CD4-positive, alpha-beta T cell treated with Interleukin-2 at 100 ng/mL for 4 hours (primary cell): ENCODE measurements at regions not wholly inside any gene's neighbourhood (a gene's known extent, or its start where the extent isn't known, plus 50 kb on each side); places are given as distances from the start of the nearest gene placed in this dataset.
"Not testable (repeated sequence)": the region's sequence is repeated elsewhere in the genome, so short reads cannot be mapped to it uniquely, and the experiment has no call there.

ENCODE experiments used
- DNase-seq: peaks from one replicate; pipeline ENCODE4 v3.0.0-alpha.2; 2020; ENCODE audit warnings: low spot score

DNA sequence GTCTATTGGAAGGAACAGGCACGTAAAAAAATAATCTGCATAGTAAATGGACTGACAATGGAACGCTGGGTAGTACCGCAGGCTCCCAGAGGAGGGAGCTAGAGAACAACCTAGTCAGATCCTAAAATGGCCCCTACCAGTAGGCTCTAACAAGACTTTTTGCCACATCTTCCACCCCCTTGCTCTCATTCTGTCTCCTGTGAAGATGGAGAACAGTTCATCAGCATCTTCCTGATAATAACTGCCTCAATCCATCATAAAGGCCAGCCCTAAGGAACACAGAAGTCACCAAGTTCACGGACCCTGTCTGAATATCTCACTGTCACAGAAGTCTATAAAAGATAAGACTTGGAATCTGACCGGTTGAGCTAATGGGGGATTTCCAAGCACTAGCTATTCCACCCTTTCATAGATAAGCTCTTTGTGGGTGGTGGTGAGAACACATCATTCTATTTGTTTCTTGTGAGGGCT lies 133.4 kb downstream of the SLC1A3 start:
- peak; percentile 69 for DNase-seq

DNA sequence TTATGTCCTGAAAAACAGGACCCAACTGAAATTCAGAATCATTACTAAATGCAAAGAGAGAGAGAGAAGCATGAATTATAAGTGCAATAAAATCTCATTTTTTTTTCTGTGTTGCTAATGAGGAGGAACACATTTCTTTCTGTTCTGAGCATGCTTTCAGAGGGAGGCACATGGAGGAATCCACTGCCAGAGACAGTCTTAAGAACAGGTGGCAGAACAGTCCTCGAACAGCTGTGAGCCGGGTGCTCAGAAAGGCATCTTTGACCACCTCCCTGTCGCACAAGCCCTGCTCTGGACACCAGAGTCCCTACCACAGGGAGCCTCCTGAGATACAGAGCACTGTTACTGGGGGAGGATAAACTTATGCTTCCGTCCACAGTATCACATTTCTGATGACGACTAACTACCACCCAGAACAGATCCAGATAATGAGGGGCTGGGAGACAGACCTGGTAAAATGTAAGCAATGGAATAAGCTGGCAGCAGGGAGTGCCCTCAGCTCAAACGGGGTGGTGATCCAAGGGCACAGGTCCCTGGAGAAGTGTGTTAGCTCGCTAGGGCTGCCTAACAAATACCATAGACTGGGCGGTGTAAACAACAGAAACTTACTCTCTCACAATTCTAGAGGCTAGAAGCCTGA lies 134.0 kb downstream of the SLC1A3 start:
- DNase-seq, result no peak

DNA sequence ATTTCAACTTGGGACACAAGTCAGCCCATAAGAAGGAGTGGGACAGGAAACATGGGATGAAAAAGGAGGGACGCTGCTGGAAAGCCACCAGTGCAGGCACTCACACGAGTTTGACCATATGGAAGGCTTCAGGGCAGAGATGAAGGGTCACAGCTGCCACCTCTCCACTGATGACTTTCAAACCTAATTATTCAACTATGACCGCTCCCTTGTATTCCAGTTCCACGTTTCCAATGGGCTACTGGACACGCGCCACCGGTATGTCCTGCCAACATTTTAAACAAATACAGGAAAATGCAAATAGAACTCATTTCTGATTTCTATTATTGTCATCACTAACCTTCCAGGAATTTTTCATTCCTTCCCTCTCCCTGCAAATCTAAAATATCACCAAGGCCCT lies 134.7 kb downstream of the SLC1A3 start:
- no peak for DNase-seq

DNA sequence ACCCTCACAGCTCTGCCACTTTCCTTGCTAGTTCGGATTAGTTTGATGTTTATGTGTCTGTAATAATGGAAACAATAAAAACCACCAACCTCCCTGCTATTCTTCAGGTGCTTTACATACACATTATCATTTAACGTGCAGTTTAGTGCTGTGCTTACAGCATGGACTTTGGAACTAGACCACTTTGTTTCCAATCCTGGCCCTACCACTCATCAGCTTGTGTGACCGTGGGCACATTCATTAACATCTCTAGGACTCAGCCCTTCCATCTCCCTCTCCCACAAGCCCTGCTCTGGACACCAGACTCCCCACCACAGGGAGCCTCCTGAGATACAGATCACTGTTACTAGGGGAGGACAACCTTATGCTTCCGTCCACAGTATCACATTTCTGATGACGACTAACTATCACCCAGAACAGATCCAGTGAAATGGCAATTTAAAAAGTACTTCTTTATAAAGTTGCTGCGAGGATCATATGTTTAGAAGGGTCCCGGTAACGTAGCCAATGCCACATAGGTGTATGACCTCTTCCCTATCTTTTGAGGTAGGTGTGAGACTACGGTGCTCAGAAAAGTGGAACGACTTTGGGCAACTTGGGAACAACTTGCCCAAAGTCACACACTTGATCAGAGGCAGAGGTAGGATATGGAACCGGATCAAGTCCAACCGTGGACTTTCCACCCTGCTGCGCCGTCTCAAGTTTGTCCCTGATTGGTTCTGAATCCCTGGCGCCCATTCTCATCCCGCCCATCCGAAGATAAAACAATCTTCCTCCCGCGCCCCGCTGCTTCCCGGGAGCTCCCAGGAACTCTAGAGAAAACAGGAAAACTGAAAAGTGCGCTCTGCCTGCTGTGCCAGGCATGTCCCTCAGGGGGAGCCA lies 132.4 kb upstream of the NIPBL start:
- no peak for DNase-seq

DNA sequence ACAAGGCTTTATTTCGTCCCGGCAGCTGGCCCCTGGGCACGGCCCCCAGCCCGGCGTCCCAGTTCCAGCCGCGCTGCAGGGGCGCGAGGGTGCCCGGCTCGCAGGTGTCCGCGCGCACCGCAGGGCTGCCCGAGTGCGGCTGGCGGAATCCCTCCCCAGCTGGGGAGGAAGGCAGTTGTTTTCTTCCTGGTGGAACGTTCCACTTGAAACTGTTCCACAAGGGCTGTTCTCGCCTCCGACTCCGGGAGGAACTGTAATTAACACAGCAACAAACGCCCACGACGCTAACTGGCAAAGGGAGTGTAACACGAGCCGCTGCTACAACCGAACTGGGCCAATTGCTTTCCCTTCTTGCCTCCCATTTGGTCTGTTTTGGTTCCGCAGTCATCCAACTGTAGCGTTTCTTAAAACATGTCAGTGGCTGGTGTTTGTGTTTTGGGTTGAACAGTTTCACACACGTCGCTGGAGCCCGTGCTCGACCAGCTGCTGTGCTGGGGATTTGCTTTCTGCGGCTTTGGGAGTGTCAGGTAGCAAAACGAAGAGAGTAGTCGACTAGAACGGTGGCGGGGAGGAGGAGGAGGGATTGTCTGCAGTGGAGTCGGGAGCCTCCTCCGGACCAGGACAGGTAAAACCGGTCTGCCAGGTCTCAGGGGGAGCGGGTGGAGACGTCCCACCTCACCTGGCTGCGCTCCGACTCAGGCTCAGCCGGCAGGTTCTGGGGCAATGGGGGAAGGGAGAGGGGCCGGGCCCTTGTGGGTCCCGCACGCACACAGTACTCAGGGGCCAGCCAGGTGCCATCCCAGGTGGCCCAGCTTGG lies 131.6 kb upstream of the NIPBL start:
- peak; percentile 6 for DNase-seq

DNA sequence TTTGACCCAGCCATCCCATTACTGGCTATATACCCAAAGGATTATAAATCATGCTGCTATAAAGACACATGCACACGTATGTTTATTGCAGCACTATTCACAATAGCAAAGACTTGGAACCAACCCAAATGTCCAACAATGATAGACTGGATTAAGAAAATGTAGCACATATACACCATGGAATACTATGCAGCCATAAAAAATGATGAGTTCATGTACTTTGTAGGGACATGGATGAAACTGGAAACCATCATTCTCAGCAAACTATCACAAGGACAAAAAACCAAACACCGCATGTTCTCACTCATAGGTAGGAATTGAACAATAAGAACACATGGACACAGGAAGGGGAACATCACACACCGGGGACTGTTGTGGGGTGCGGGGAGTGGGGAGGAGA lies 128.8 kb upstream of the NIPBL start:
- not testable (repeated sequence) for DNase-seq

DNA sequence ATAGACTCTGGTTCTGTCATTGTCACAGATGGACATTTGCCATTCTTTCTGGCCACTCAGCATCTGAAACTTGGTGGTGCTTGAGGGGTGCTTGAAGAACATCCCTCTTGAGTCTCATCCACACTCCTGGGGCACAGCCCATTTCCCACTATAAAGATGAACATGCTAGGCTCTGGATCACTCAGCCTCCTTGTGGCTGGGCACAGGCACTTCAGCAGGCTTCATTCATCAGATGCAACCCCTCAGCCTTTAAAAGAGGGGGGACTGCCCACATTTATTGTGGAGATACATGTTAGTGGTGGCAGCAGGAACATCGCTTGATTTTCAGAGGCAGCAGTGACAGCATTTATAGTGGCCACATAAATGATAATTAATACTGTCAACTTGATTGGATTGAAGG lies 124.7 kb upstream of the NIPBL start:
- DNase-seq, result no peak

DNA sequence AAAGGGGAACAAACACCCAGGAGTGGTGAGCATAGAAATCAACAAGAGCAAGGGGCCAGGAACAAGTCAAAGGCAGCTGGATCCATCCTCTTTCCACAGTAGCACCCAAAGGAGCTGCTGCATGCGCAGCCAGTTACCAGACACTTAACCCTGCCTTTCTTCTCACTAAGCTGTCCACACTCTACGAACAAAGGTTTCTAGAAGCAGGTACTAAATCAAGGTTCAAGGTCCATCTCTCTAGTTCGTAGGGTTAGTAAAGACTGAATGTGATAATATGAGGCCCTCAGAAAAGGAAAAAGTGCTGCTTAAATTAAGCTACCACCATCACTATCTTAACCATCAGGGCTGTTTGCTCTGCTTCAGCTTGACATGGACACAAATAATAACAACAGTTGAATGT lies 121.2 kb upstream of the NIPBL start:
- no peak for DNase-seq

DNA sequence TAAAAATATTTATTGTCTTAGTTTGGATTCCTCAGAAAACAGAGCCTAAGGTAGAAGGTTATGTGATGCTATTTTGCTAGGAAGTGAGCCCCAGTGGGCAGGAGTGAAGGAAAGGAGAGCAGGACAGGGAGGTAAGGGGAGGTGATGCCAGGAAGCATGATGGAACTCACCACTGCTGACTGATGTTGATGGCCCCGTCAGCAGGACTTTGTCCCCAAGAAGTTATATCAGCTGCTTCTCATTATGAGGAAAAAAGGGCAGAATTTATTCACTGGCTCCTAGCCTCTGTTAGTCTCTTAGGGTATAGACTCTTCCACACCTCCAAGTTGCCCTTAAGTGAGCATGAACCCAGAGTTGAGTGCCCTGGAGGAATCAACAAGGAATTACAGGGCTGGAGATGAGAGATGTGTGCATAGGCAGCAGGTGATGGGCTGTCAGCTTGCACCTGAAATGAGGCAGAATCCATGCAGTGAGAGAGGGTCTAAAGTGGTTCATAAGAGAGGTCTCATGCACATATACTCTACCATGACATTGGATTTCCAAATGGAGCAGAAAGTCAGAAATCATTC lies 120.6 kb upstream of the NIPBL start:
- no peak for DNase-seq

DNA sequence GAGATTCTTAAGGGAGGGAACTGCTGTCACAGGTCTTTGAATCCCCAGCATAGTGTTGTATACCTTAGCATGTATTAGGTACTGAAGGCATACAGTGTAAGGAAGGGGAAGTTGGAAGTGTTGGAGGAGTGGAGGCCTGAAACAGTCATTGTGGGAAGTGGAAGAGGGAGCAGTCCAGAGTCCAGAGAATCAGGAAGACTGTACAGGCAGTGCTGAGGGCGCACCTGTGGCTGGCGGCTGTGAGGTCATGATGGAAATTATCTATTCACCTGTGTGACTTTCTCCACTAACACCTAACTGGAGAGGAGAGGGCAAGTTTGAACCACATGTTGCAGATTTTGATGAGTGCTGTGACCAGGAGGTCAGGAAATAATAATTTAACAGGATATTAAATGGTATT lies 119.7 kb upstream of the NIPBL start:
- DNase-seq, result no peak

DNA sequence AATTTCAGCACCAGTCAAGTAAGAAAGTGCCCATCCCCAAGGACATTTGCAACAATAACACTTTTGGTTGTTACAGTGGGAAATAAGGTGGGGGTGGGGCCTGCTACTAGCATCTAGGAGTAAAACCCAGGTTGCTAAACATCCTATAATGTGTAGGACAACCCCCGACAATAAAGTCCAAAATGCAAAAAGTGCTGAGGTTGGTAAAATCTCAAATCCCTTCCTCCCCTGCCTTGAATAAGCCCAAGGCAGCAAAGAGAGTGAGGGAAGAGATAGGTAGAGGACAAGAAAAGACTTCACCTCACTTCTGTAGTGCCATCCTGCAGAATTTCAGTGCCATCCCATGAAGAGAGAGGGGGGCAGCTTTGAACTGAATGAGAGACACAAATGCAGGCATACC lies 117.5 kb upstream of the NIPBL start:
- DNase-seq, result no peak

DNA sequence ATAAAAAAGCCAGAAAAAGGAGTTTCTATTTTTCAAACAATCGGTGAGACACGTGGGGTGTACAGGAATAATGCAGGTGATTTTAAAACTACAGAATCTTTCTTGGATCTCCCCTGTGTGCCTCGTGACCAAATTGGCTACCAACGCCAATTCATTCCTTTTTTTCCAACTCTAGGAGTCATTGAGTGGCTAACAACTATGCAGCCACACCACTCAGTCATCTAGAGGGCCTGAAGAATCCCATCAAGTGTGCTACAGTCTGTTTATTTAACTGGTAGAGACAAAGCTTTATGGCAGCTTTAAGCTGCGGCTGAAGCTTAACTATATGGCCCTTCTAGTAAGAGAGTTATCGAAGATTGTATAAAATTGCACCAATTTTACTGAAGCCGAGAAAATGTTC lies 113.1 kb upstream of the NIPBL start:
- no peak for DNase-seq

DNA sequence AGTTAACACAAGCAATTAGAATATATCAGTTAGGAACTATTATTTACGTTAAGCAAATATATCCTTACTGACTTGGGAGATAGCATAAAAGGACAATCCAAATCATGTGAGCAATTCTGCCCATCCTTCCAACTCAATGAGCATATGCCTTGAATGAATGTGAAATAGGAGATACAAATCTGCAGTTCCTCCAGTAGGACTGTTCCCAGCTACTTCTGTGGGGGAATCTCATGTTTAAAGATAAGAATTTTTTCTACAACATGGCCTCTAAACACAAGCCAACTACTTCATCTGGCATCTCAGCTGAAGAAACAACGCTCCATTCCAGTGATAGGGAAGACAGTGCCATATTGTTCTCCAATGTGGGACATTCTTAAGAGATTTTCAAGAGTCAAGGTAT lies 110.7 kb upstream of the NIPBL start:
- no peak for DNase-seq

DNA sequence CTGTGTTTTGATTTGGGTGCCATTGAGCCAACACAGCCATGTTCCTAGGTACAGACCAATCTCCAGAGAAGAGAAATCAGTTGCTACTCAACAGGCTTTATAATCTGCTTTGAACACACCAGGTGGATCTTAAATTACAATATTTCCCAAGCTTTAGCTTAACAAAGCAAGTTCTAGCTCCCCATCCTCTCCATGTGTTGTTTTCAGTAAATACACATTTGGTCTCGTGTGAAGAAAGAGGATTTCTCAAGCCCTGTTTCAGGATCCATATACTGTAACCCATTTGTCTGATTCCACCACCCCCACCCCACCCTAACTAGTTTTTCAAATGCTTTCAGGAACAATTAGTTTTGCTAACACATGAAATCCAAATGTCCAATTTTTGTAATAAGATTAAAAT lies 109.6 kb upstream of the NIPBL start:
- no peak for DNase-seq

DNA sequence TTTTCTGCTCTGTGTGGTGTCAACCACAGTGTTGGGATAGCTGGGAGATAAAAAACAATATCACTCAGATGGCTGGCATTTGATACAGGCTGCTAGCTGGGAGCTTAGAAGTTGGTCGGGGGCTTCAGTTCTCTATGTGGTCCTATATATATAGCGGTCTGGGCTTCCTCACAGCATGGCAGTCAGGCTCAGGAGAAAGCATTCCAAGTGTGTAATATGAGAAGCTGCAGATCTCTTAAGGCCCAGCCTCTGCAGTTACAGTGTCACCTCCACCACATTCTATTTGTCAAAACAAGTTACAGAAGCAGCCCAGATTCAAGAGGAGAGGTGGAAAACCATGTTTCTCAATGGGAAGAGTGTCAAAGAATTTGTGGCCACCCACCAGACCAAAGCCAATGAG lies 108.1 kb upstream of the NIPBL start:
- no peak for DNase-seq

DNA sequence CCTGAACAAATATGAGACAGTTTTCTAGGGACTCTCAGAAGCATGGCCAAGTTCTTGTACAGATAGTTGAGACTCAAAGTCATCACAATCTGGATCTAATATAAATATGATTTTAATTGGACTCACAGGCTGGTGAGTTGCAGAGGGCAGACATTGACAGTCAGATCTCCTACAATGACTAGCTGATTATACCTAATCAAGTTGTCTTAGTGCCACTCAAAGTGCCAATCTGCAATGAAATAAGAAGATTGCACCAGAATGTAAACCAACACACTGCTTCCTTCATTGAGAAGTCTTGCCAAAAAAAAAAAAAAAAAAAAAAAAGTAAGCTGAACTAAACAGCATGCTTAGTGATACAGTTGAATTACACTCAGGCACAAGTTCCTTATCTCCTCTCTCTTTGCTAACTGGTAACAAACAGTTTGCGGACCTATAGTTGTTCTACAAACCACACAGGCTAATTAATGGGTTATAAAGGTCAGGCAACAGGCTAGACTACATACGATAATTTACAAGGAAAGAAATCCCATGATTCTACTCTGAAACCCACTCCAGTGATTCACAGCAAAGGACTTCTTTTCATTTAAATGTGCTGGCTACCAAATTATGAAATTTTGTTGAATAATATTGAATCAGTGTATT lies 107.3 kb upstream of the NIPBL start:
- no peak for DNase-seq

DNA sequence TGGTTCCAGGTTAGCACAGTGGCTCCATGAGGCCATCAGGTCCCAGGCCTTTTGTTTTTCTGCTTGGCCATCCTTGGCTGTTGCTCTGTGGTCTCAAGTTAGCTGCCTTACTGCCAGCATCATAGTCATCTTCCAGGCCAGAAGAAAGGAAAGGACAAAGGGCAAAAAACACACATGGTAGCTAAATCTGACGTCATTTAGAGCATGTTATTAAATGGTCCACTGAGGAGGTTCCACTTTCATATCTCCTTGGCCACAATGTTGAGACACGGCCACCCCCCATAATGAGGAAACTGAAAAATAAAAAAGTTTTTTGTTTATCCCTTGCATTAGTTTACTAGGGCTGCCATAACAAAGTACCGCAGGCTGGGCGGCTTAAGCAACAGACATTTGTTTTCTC lies 106.4 kb upstream of the NIPBL start:
- no peak for DNase-seq

DNA sequence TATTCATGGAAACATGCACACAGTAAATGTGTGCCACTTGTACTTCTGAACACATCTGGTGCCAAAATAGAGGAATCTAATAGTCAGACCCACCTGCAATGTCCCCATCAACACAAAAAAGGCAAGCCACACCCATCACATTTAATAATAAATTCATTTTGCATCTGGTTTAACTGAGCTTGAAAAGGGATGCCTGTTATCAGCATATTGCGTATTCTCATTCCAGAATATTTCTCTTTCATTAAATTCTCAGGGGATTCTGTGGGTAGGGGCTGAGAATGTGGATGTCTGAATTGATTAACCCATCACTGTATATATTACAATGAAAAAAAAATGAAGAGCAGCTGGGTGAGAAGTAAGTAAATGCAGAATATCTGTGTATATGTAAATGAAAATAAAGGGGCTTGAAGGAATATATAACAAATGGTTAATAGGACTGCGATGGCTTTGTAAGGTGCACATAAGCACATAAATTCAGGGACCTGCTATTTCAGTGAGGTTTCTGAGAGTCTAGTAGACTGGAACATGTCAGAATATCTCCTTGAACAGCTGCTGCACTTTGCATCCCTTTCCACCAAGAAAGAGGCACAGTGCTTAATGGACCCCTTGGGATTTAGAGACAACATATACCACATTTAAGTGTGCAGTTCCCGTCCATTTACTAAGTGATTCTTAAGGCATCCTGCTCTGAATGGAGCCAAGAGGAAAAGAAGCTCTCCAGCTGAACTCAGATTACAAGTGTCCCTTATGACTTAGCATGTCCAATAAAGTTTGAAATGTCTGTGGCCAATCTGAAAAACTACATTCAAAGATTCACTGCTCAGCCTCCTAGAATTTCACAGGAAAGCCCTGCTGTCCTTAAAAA lies 104.1 kb upstream of the NIPBL start:
- no peak for DNase-seq

DNA sequence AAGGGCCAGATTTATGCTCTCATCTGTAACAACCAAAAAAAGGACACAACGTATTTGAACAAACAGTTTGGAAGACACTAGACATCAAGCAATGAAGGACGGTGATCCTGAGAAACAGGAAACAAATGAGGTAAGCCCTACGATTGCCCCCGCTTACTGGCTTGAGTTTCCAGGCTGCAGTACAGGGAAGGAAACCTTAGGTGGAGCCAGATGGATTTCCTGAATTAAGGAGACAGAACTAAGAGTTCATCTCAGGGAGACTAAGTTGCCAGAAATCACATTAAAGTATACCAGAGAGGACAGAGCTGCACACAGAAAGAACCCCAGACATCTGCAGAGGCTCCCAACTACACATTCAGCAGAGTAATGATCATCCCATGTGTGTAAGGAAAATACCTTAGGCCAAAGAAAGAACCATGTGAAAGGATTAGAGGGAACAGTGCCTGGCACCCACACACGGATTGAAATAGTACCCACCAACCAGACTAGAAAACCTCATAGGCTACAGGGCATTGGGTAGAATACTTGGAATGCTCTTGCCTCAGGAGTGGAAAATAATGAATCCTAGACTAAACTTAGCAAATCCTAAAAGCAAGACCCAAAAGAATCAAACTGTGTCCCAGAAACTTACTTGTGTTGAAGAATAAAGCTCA lies 99.3 kb upstream of the NIPBL start:
- no peak for DNase-seq

DNA sequence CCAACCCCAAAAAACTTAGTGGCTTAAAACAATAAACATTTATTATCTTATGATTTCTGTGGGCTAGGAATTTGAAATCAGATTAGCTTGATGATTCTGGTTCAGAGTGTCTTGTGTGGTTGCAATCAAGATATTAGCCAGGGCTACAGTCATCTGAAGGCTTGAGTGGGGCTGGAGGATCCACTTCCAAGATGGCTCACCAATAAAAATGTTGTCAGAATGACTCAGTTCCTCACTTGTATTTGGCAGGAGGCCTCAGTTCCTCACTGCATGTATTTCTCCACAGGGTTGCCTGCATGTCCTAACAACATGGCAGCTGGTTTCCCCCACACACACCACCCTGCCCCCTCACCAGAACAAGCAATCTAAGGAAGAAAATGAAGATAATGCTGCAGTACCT lies 98.2 kb upstream of the NIPBL start:
- no peak for DNase-seq
